ENCODE measurements at regions not wholly inside any gene's neighbourhood (a gene's known extent, or its start where the extent isn't known, plus 50 kb on each side); places are given as distances from the start of the nearest gene placed in this dataset.
"Not testable (repeated sequence)": the region's sequence is repeated elsewhere in the genome, so short reads cannot be mapped to it uniquely, and the experiment has no call there.

- Mint-ChIP-seq H3K9me3 (ENCODE audit: unreplicated experiment) (no peaks in the 10 kb centered on the region), H3K27me3 (ENCODE audit: unreplicated experiment) (peaks cover 5% of the 10 kb centered on the region), H3K4me1 (ENCODE audit: unreplicated experiment) (no peaks in the 10 kb centered on the region), H3K4me3 (ENCODE audit: unreplicated experiment) (no peak overlapping the region), H3K36me3 (ENCODE audit: low read depth, unreplicated experiment) (no peaks in the 10 kb centered on the region), H3K27ac (ENCODE audit: unreplicated experiment) (no peak overlapping the region)
- no peak for DNase-seq (ENCODE audit: low spot score)
- no peak for TF ChIP-seq CTCF (IDR thresholded peaks at IDR 0.05; ENCODE audit: unreplicated experiment)
Observed at GRCh38 chr1:168407832-168408538, 127.3 kb downstream of the TBX19 start.

GRCh38 chr1:168405906-168406549 lies 125.4 kb downstream of the TBX19 start:
- Mint-ChIP-seq H3K27ac (ENCODE audit: unreplicated experiment) (no peak overlapping the region), H3K4me1 (ENCODE audit: unreplicated experiment) (no peaks in the 10 kb centered on the region), H3K27me3 (ENCODE audit: unreplicated experiment) (peaks cover 3% of the 10 kb centered on the region), H3K9me3 (ENCODE audit: unreplicated experiment) (no peaks in the 10 kb centered on the region), H3K36me3 (ENCODE audit: low read depth, unreplicated experiment) (no peaks in the 10 kb centered on the region), H3K4me3 (ENCODE audit: unreplicated experiment) (no peak overlapping the region)
- no peak for DNase-seq (ENCODE audit: low spot score)
- no peak for TF ChIP-seq CTCF (IDR thresholded peaks at IDR 0.05; ENCODE audit: unreplicated experiment)

- H3K4me3 Mint-ChIP-seq (ENCODE audit: unreplicated experiment), result no peak overlapping the region
- no peak for DNase-seq (ENCODE audit: low spot score)
- no peaks in the 10 kb centered on the region for H3K36me3 Mint-ChIP-seq (ENCODE audit: low read depth, unreplicated experiment)
- no peaks in the 10 kb centered on the region for H3K9me3 Mint-ChIP-seq (ENCODE audit: unreplicated experiment)
- H3K27me3 Mint-ChIP-seq (ENCODE audit: unreplicated experiment), result peaks cover 8% of the 10 kb centered on the region
- TF ChIP-seq CTCF (IDR thresholded peaks at IDR 0.05; ENCODE audit: unreplicated experiment), result no peak
- no peak overlapping the region for H3K27ac Mint-ChIP-seq (ENCODE audit: unreplicated experiment)
- H3K4me1 Mint-ChIP-seq (ENCODE audit: unreplicated experiment), result peaks cover 2% of the 10 kb centered on the region
Observed at GRCh38 chr1:168403140-168403539, 122.5 kb downstream of the TBX19 start.

- not testable (repeated sequence) for H3K36me3 Mint-ChIP-seq (ENCODE audit: low read depth, unreplicated experiment); H3K9me3 Mint-ChIP-seq (ENCODE audit: unreplicated experiment); DNase-seq (ENCODE audit: low spot score); H3K27me3 Mint-ChIP-seq (ENCODE audit: unreplicated experiment); H3K4me3 Mint-ChIP-seq (ENCODE audit: unreplicated experiment); H3K27ac Mint-ChIP-seq (ENCODE audit: unreplicated experiment); H3K4me1 Mint-ChIP-seq (ENCODE audit: unreplicated experiment)
Observed at GRCh38 chr1:168402466-168402865, 121.8 kb downstream of the TBX19 start.

- no peak for TF ChIP-seq CTCF (IDR thresholded peaks at IDR 0.05; ENCODE audit: unreplicated experiment)
- no peak overlapping the region for H3K4me3 Mint-ChIP-seq (ENCODE audit: unreplicated experiment)
- H3K9me3 Mint-ChIP-seq (ENCODE audit: unreplicated experiment), result no peaks in the 10 kb centered on the region
- no peak for DNase-seq (ENCODE audit: low spot score)
- H3K36me3 Mint-ChIP-seq (ENCODE audit: low read depth, unreplicated experiment), result no peaks in the 10 kb centered on the region
- no peak overlapping the region for H3K27ac Mint-ChIP-seq (ENCODE audit: unreplicated experiment)
- H3K4me1 Mint-ChIP-seq (ENCODE audit: unreplicated experiment), result peaks cover 2% of the 10 kb centered on the region
- H3K27me3 Mint-ChIP-seq (ENCODE audit: unreplicated experiment), result peaks cover 9% of the 10 kb centered on the region
Observed at GRCh38 chr1:168401341-168401740, 120.7 kb downstream of the TBX19 start.
